LNCaP clone FGC (cell line): ENCODE measurements at regions not wholly inside any gene's neighbourhood (a gene's known extent, or its start where the extent isn't known, plus 50 kb on each side); places are given as distances from the start of the nearest gene placed in this dataset.

Source experiments
- DNase-seq: peaks from one replicate; pipeline ENCODE4 v3.0.0-alpha.2; 2011; ENCODE audit warnings: low read depth
- H3K4me3 ChIP-seq: 2 replicates; pipeline ENCODE4 v1.5.1; 2011; ENCODE audit warnings: mild to moderate bottlenecking, low read depth, low read length, control low read depth
- TF ChIP-seq, protein P1 (sequence below): IDR thresholded peaks from 2 replicates; pipeline ENCODE4 v1.5.1; 2012; ENCODE audit warnings: mild to moderate bottlenecking; ENCODE audit not compliant: control insufficient read depth, insufficient read depth; ENCODE audit errors: extremely low read depth

DNA sequence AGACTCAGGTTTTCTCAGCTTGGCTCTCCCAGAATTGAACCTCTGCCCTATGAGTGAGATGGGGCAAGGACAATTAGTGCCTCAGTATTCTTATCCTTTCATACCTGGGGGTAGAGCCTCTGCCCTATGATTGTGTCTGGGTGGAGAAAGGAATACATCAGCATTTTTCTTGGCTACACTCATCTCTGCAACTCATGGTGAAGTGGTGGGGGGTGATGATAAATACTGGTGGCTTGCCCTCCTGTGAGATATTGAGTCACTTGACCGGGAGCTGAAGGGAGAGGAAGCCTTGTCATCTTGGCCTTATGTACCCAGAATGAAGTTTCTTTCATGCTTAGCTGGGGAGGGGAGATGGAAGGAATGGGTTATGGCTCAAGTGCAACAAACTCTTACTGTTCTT, 71.3 kb upstream of the ENOX2 start:
- TF ChIP-seq, protein P1, sequence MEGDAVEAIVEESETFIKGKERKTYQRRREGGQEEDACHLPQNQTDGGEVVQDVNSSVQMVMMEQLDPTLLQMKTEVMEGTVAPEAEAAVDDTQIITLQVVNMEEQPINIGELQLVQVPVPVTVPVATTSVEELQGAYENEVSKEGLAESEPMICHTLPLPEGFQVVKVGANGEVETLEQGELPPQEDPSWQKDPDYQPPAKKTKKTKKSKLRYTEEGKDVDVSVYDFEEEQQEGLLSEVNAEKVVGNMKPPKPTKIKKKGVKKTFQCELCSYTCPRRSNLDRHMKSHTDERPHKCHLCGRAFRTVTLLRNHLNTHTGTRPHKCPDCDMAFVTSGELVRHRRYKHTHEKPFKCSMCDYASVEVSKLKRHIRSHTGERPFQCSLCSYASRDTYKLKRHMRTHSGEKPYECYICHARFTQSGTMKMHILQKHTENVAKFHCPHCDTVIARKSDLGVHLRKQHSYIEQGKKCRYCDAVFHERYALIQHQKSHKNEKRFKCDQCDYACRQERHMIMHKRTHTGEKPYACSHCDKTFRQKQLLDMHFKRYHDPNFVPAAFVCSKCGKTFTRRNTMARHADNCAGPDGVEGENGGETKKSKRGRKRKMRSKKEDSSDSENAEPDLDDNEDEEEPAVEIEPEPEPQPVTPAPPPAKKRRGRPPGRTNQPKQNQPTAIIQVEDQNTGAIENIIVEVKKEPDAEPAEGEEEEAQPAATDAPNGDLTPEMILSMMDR, result no peak
- no peak for DNase-seq
- no peak overlapping the region for H3K4me3 ChIP-seq

DNA sequence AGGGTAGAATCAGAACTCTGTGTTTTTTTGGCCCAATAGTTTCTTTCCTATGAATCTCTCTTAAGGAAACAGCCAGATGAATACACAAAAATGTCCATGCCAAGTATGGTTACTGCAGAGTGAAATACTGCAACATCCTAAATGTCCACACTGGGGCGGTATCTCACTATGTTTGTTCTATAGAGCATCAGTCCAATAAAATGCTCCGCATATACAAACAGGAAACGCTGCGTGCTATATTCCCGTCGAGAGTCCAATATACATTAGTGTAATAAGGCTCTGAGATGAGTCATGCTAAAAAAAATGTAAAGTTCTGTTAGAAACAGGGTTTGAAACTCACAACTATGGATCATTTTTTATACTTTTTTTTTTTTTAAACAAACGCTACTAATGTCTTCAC, 72.9 kb upstream of the ENOX2 start:
- peak; percentile 60 for DNase-seq
- no peak overlapping the region for H3K4me3 ChIP-seq
- TF ChIP-seq, protein P1, result peak; percentile 57

DNA sequence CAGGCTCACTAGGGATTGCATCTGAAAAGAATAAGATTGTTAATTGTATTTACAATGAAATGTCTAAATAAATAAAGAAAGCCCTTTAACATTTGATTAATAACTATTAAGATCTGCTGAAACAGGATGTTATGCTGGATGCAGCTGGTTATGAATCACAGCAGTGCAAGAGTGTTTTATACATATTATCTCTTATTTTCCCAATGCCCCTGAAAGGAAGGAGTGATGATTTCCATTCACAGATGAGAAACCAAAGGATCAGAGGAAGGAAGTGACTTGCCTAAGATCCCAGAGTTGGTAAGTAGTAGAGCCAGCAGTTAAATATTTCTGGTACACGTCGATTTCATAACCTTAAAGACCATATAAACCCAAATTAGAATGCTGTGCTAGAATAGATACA, 76.3 kb upstream of the ARHGAP36 start:
- TF ChIP-seq, protein P1, result no peak
- no peak for DNase-seq
- H3K4me3 ChIP-seq, result no peak overlapping the region

DNA sequence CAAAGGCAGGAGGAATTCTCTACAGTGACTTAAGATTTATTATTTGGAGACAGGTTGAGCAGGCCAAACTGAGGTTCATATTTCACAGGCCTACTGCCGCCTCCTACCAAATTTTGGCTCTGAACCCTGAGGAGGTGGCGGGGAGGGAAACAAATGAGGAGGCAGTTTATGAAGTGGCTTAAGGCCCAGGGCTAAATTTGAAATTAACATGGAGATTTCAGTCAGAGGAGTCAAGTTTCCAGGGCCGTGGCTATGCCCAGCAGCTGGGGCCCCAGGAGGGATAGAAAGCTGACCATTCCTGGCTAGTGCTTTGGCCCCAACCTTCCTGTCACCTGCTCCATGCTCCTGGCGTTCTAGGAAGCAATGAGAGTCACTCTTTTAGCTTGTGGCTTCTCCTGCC, 73.4 kb upstream of the ARHGAP36 start:
- TF ChIP-seq, protein P1, result no peak
- DNase-seq, result no peak
- H3K4me3 ChIP-seq, result no peak overlapping the region

DNA sequence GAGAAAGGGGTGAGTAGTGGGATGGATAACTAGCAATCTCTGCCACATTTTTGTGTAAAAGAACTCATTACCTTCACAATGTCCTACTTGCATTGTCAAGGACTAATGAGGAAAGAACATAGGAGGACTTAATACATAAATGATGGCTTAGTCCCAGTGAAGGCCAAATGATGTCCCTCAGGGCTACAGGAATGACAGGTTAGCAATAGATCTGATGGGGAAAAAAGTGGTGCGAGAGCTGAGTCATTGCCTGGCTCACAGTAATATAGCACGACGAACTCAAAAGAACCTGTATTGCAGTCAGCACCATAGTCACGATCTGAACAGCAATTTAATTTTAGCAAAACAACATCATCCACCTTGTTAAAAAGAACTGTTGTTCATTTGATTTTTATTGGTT, 70.9 kb upstream of the ARHGAP36 start:
- no peak overlapping the region for H3K4me3 ChIP-seq
- TF ChIP-seq, protein P1, result no peak
- no peak for DNase-seq

DNA sequence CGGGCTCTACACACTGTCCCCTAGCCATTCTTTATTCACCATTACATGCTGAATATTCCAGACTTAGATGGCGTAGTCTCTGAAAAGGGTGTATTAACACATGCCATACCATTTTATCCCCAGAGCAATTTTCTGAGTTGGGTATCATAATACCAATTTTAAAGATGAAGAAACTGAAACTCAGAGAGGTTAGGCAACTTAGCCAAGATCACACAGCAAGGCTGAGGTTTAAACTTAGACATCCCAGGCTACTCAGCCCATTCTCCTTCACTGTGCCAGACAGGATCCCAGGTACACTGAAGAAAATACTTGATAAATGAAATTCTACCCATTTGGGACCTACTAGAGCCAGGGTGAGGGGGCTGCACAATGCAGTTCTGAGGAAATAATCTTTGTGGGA, 67.4 kb upstream of the ARHGAP36 start:
- H3K4me3 ChIP-seq, result no peak overlapping the region
- no peak for DNase-seq
- TF ChIP-seq, protein P1, result no peak

DNA sequence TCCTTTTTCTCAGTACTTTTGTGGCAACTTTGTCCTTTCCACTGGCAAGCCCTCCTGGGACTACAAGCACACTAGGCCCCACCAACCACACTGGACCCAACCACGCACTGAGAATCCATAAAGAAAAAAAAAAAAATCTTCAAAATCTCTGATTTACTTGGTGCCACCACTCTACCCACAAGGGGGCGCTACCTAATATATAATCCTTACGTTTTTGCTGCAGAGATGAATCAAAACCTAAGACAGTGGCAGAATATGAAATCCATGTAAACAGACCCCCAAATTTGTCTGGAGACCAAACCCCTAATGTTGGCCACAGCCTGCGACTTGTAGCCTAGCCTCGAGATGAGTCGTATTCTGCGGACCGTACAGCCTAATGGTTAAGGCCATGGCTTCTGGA, 63.5 kb upstream of the ARHGAP36 start:
- no peak for DNase-seq
- no peak overlapping the region for H3K4me3 ChIP-seq
- TF ChIP-seq, protein P1, result peak; percentile 31; the same call in 1 of the 2 replicates
